ENCODE measurements at regions not wholly inside any gene's neighbourhood (a gene's known extent, or its start where the extent isn't known, plus 50 kb on each side); places are given as distances from the start of the nearest gene placed in this dataset.

DNA sequence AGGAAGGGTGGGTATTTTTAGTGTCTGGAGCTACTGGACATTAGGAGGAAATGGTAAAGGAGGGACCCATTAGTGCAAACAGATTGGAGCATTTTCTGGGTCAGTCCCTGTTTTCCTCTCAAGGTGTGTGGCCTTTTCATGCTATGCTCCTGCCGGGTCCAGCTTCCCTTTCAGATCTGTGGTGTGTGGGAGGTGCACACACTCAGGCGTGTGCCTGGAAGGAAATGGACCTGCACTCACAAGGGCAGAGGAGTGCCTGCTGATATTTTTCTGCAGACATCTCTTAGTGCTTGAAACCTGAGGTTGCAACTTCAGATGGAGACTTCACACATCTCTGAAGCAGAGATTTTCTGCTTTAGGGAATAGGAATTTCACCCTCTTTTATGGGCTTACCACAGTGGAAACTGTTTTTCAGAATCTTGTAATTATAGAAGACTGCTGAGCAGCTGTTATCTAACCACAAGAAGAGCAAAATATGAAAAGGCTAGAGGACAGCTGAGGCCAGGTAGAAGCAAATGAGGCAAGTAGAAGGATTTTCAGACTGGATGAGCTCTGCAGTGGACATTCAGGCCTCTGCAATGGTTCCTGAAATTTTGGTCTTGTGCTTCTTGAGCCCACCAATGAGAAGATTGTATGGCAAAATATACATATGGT lies 764.3 kb downstream of the QKI start:
- no peak for DNase-seq (ENCODE audit: low spot score in 2 of 2)
- Histone ChIP-seq H3K27me3 (no peaks in the 10 kb centered on the region), H3K27ac (no peak overlapping the region), H3K4me3 (no peak overlapping the region), H3K4me1 (no peaks in the 10 kb centered on the region), H3K9me3 (no peaks in the 10 kb centered on the region), H3K36me3 (no peaks in the 10 kb centered on the region)
- TF ChIP-seq, protein P1, sequence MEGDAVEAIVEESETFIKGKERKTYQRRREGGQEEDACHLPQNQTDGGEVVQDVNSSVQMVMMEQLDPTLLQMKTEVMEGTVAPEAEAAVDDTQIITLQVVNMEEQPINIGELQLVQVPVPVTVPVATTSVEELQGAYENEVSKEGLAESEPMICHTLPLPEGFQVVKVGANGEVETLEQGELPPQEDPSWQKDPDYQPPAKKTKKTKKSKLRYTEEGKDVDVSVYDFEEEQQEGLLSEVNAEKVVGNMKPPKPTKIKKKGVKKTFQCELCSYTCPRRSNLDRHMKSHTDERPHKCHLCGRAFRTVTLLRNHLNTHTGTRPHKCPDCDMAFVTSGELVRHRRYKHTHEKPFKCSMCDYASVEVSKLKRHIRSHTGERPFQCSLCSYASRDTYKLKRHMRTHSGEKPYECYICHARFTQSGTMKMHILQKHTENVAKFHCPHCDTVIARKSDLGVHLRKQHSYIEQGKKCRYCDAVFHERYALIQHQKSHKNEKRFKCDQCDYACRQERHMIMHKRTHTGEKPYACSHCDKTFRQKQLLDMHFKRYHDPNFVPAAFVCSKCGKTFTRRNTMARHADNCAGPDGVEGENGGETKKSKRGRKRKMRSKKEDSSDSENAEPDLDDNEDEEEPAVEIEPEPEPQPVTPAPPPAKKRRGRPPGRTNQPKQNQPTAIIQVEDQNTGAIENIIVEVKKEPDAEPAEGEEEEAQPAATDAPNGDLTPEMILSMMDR (IDR thresholded peaks at IDR 0.05): no peak
- TF ChIP-seq EP300 (IDR thresholded peaks at IDR 0.05) (no peak), POLR2A (IDR thresholded peaks at IDR 0.05) (no peak), POLR2AphosphoS5 (IDR thresholded peaks at IDR 0.05) (no peak)
- 76% methylated on average over 2 of the region's 2 CpGs for WGBS

DNA sequence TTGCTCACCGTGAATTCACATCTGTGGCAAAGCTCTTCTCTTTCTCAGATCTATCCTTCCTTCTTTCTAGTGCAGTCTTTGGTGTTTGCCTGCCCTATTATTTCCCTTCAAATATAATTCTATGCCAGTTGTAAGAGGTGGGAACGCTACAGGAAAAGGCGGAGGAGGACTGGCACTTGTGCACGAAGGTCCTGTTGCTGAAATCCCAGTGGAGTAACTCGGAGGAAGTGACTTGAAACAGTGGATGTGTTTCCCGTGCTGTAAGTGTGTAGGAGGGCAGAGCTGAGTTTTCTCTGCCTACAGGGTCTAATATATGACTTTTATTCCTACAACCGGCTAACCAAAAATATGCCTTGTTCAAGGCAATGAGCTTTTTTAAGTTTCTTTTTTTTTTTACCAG lies 754.8 kb downstream of the QKI start:
- Histone ChIP-seq H3K36me3 (no peaks in the 10 kb centered on the region), H3K9me3 (no peaks in the 10 kb centered on the region), H3K4me3 (no peak overlapping the region), H3K27me3 (no peaks in the 10 kb centered on the region), H3K27ac (no peak overlapping the region), H3K4me1 (no peaks in the 10 kb centered on the region)
- 77% methylated on average over 7 of the region's 7 CpGs for WGBS
- TF ChIP-seq POLR2A (IDR thresholded peaks at IDR 0.05) (no peak), POLR2AphosphoS5 (IDR thresholded peaks at IDR 0.05) (no peak), EP300 (IDR thresholded peaks at IDR 0.05) (no peak)
- TF ChIP-seq, protein P1 (IDR thresholded peaks at IDR 0.05): no peak
- DNase-seq (ENCODE audit: low spot score in 2 of 2): no peak

DNA sequence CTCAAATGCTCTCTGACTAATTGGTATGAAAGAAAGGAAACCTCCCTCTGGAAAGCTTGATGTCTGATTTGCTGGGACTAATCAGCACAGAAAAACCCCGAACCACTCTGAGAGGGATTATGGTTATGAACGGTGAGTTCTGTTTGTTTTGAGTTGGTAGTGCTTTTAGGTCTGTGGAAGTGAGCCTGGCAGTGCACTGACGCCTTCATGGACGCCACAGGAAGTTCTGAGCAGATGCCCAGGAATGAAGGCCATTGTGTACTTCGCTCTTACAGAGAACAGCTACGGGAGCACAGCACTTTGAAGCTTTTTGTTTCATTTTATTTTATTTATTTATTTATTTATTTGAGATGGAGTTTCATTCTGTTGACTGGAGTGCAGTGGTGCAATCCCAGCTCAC lies 754.1 kb downstream of the QKI start:
- WGBS: 80% methylated on average over 6 of the region's 6 CpGs
- no peaks in the 10 kb centered on the region for H3K9me3 ChIP-seq
- H3K27ac ChIP-seq: no peak overlapping the region
- no peaks in the 10 kb centered on the region for H3K36me3 ChIP-seq
- H3K4me3 ChIP-seq: no peak overlapping the region
- H3K4me1 ChIP-seq: no peaks in the 10 kb centered on the region
- TF ChIP-seq EP300 (IDR thresholded peaks at IDR 0.05) (no peak), POLR2A (IDR thresholded peaks at IDR 0.05) (no peak), POLR2AphosphoS5 (IDR thresholded peaks at IDR 0.05) (no peak)
- TF ChIP-seq, protein P1 (IDR thresholded peaks at IDR 0.05): no peak
- DNase-seq (ENCODE audit: low spot score in 2 of 2): no peak
- no peaks in the 10 kb centered on the region for H3K27me3 ChIP-seq

DNA sequence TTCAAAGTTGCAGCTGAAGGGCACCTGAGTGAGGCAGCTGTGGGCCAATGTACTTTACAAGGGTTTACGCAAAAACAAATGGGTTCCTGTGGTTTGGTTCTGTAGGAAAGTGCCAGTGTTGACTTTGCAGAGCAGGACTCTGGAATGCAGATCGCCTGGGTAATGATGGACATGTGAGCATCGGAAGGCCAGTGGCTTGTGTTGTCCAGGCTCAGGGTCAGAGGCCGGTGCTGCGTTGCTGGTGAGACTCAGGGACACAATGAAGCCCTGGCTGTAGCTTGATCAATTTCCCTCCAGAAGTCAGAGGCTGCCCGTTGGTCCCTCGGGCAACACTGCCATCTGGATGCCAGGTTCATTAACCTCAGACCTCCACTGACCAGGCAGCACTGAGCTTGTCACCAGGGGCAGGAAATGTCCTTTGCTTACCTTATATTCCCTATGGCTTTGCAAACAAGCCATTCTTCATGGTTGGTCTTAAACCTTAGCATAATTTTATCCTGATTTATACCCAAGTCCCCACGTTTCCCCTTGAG lies 753.4 kb downstream of the QKI start:
- H3K36me3 ChIP-seq: no peaks in the 10 kb centered on the region
- DNase-seq (ENCODE audit: low spot score in 2 of 2): no peak

DNA sequence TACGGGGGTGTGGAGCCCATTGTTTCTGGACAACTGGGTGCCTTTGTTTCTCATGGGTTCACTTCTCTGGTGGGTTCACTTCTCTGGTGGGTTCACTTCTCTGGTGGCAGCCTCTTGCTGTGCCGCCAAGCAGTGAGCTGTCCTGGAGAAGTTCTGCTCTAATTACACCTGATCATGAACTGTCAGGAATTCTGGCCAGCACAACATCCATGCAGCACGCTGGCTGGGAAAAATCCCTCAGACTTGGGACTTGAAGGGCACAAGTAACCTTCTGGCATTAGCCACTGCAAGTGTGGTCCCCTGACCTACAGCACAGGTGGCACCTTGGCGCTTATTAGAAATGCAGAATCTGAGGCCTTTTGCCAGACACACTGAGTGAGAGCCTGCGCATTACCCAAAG lies 752.5 kb downstream of the QKI start:
- Histone ChIP-seq H3K36me3 (no peaks in the 10 kb centered on the region), H3K4me3 (no peak overlapping the region), H3K9me3 (no peaks in the 10 kb centered on the region), H3K27ac (no peak overlapping the region), H3K27me3 (no peaks in the 10 kb centered on the region), H3K4me1 (no peaks in the 10 kb centered on the region)
- DNase-seq (ENCODE audit: low spot score in 2 of 2): no peak
- TF ChIP-seq EP300 (IDR thresholded peaks at IDR 0.05) (no peak), POLR2AphosphoS5 (IDR thresholded peaks at IDR 0.05) (no peak)
- 96% methylated on average over 4 of the region's 5 CpGs for WGBS

More for the DNA sequence above, 753.4 kb downstream of the QKI start:
- Histone ChIP-seq H3K27me3 (no peaks in the 10 kb centered on the region), H3K4me3 (no peak overlapping the region), H3K27ac (no peak overlapping the region), H3K9me3 (no peaks in the 10 kb centered on the region), H3K4me1 (no peaks in the 10 kb centered on the region)
- 88% methylated on average over 8 of the region's 8 CpGs for WGBS
- TF ChIP-seq POLR2A (IDR thresholded peaks at IDR 0.05): no peak
- no peak for TF ChIP-seq POLR2AphosphoS5 (IDR thresholded peaks at IDR 0.05)
- TF ChIP-seq, protein P1 (IDR thresholded peaks at IDR 0.05): no peak
- no peak for TF ChIP-seq EP300 (IDR thresholded peaks at IDR 0.05)
